NCI-H1048 (cell line): ENCODE measurements at regions not wholly inside any gene's neighbourhood (a gene's known extent, or its start where the extent isn't known, plus 50 kb on each side); places are given as distances from the start of the nearest gene placed in this dataset.

Experiments used
- DNase-seq: peaks from one replicate; lab custom pipeline; 2025; lab: John Stamatoyannopoulos, UW

GRCh38 chr17:79218175-79218824 lies 143.7 kb downstream of the ENGASE start:
- no peak for DNase-seq

- DNase-seq = no peak
Observed at GRCh38 chr17:79217473-79218135, 143.0 kb downstream of the ENGASE start.

GRCh38 chr17:79216826-79217225 lies 142.2 kb downstream of the ENGASE start:
- DNase-seq = no peak

- DNase-seq = no peak
Observed at GRCh38 chr17:79216391-79216790, 141.8 kb downstream of the ENGASE start.

GRCh38 chr17:79215631-79216030 lies 141.0 kb downstream of the ENGASE start:
- DNase-seq = no peak

- no peak for DNase-seq
Observed at GRCh38 chr17:79214940-79215604, 140.4 kb downstream of the ENGASE start.

GRCh38 chr17:79214459-79214858 lies 139.8 kb downstream of the ENGASE start:
- no peak for DNase-seq

GRCh38 chr17:79213305-79213704 lies 138.7 kb downstream of the ENGASE start:
- no peak for DNase-seq

GRCh38 chr17:79212149-79213087 lies 137.8 kb downstream of the ENGASE start:
- DNase-seq = no peak

GRCh38 chr17:79211061-79211770 lies 136.6 kb downstream of the ENGASE start:
- no peak for DNase-seq

GRCh38 chr17:79210638-79211037 lies 136.0 kb downstream of the ENGASE start:
- DNase-seq = no peak

- no peak for DNase-seq
Observed at GRCh38 chr17:79207960-79208359, 133.3 kb downstream of the ENGASE start.

GRCh38 chr17:79205688-79206205 lies 131.1 kb downstream of the ENGASE start:
- no peak for DNase-seq

GRCh38 chr17:79204261-79204660 lies 129.6 kb downstream of the ENGASE start:
- DNase-seq = no peak

- DNase-seq = no peak
Observed at GRCh38 chr17:79203657-79204056, 129.0 kb downstream of the ENGASE start.

GRCh38 chr17:79203016-79203415 lies 128.4 kb downstream of the ENGASE start:
- no peak for DNase-seq

GRCh38 chr17:79202480-79202879 lies 127.9 kb downstream of the ENGASE start:
- no peak for DNase-seq

- DNase-seq = no peak
Observed at GRCh38 chr17:79201536-79202227, 127.1 kb downstream of the ENGASE start.

- no peak for DNase-seq
Observed at GRCh38 chr17:79201119-79201518, 126.5 kb downstream of the ENGASE start.

GRCh38 chr17:79196913-79197312 lies 122.3 kb downstream of the ENGASE start:
- DNase-seq = no peak
